Astrocyte (in vitro differentiated cells and primary cell): ENCODE measurements at regions not wholly inside any gene's neighbourhood (a gene's known extent, or its start where the extent isn't known, plus 50 kb on each side); places are given as distances from the start of the nearest gene placed in this dataset.

ENCODE experiments used
- CTCF ChIP-seq: IDR thresholded peaks from 2 replicates; pipeline ENCODE4 v1.5.1; 2011; ENCODE audit warnings: low read depth, mild to moderate bottlenecking, inconsistent platforms, low read length, moderate library complexity; ENCODE audit not compliant: insufficient read depth
- EZH2 ChIP-seq: IDR thresholded peaks from 2 replicates; pipeline ENCODE4 v1.6.1; 2012; ENCODE audit warnings: mild to moderate bottlenecking, low read length, inconsistent platforms; ENCODE audit not compliant: insufficient read depth

GRCh38 chr5:61270510-61271165, 61.4 kb upstream of the ZSWIM6 start:
- TF ChIP-seq CTCF, result no peak
- no peak for TF ChIP-seq EZH2
